OCI-LY1 (cell line): ENCODE measurements at regions not wholly inside any gene's neighbourhood (a gene's known extent, or its start where the extent isn't known, plus 50 kb on each side); places are given as distances from the start of the nearest gene placed in this dataset.

Experiments used
- EZH2 ChIP-seq: fragments of 200-600 bp; sonication (generic), shearing (Covaris generic); IDR thresholded peaks from 2 replicates; pipeline ENCODE4 v1.8.0; 2017; ENCODE audit warnings: borderline replicate concordance, mixed run types, mild to moderate bottlenecking, antibody characterized with exemption, low read length, moderate library complexity, mixed read lengths
- TF ChIP-seq, protein P1 (sequence below): fragments of 200-600 bp; sonication (generic), shearing (Covaris generic); IDR thresholded peaks from 2 replicates; pipeline ENCODE4 v1.5.1; 2017; ENCODE audit warnings: mild to moderate bottlenecking, antibody characterized with exemption, low read length, moderate library complexity, mixed read lengths

DNA sequence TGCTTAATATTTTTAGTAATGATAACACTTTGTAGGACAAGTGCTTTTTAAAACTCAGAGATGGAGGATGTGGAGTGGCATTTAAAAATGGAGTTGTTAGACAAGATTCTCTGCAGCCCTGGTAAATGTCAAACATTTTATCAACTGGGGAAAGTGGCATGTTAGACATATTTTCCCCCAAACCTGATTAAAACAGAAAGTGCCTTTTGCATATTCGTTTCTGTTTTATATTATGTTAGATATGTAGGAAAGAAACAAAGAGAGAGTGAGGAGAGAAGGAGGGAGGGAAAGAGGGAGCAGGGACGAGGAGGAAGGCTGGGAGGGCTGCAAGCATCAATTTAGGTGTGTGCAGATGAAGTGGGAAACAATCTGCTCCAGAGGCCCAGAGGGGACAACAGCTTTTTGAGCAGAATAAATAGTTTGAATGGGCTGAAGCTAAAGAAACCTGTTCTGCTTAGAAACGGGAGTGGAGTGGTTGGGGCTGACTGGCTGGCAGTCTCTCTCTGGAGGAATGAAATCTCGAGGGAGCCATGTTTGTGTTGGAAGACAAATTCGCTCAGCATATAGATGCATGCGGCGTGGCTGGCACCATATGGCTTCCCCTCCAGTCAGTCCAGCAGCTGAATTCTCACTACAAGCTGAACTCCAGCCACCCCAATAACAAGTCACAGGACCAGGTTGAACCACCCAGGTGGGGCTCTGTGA lies 502.2 kb downstream of the AJAP1 start:
- TF ChIP-seq, protein P1, sequence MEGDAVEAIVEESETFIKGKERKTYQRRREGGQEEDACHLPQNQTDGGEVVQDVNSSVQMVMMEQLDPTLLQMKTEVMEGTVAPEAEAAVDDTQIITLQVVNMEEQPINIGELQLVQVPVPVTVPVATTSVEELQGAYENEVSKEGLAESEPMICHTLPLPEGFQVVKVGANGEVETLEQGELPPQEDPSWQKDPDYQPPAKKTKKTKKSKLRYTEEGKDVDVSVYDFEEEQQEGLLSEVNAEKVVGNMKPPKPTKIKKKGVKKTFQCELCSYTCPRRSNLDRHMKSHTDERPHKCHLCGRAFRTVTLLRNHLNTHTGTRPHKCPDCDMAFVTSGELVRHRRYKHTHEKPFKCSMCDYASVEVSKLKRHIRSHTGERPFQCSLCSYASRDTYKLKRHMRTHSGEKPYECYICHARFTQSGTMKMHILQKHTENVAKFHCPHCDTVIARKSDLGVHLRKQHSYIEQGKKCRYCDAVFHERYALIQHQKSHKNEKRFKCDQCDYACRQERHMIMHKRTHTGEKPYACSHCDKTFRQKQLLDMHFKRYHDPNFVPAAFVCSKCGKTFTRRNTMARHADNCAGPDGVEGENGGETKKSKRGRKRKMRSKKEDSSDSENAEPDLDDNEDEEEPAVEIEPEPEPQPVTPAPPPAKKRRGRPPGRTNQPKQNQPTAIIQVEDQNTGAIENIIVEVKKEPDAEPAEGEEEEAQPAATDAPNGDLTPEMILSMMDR = no peak
- TF ChIP-seq EZH2 = no peak
